ENCODE measurements at regions not wholly inside any gene's neighbourhood (a gene's known extent, or its start where the extent isn't known, plus 50 kb on each side); places are given as distances from the start of the nearest gene placed in this dataset.

DNA sequence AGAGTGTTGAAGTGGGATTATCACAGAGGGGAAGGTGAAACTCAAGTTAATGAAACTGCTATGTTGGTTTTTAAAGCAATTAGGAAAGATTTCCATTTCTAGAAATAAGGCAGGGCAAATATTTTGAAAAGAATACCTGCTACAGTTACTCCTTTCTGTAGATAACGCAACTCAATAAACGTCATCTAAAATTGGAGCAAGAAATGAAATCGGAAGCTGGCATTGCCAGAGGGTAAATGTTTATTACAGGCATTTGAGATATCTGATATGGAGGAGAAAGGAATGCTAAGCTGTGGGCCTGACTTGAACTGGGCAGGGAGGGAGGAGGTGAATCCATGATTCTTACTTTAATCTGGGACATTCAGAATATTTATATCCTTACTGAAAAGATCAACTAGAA lies 217.0 kb upstream of the ADARB2 start (continued):
- TF ChIP-seq, protein P1, sequence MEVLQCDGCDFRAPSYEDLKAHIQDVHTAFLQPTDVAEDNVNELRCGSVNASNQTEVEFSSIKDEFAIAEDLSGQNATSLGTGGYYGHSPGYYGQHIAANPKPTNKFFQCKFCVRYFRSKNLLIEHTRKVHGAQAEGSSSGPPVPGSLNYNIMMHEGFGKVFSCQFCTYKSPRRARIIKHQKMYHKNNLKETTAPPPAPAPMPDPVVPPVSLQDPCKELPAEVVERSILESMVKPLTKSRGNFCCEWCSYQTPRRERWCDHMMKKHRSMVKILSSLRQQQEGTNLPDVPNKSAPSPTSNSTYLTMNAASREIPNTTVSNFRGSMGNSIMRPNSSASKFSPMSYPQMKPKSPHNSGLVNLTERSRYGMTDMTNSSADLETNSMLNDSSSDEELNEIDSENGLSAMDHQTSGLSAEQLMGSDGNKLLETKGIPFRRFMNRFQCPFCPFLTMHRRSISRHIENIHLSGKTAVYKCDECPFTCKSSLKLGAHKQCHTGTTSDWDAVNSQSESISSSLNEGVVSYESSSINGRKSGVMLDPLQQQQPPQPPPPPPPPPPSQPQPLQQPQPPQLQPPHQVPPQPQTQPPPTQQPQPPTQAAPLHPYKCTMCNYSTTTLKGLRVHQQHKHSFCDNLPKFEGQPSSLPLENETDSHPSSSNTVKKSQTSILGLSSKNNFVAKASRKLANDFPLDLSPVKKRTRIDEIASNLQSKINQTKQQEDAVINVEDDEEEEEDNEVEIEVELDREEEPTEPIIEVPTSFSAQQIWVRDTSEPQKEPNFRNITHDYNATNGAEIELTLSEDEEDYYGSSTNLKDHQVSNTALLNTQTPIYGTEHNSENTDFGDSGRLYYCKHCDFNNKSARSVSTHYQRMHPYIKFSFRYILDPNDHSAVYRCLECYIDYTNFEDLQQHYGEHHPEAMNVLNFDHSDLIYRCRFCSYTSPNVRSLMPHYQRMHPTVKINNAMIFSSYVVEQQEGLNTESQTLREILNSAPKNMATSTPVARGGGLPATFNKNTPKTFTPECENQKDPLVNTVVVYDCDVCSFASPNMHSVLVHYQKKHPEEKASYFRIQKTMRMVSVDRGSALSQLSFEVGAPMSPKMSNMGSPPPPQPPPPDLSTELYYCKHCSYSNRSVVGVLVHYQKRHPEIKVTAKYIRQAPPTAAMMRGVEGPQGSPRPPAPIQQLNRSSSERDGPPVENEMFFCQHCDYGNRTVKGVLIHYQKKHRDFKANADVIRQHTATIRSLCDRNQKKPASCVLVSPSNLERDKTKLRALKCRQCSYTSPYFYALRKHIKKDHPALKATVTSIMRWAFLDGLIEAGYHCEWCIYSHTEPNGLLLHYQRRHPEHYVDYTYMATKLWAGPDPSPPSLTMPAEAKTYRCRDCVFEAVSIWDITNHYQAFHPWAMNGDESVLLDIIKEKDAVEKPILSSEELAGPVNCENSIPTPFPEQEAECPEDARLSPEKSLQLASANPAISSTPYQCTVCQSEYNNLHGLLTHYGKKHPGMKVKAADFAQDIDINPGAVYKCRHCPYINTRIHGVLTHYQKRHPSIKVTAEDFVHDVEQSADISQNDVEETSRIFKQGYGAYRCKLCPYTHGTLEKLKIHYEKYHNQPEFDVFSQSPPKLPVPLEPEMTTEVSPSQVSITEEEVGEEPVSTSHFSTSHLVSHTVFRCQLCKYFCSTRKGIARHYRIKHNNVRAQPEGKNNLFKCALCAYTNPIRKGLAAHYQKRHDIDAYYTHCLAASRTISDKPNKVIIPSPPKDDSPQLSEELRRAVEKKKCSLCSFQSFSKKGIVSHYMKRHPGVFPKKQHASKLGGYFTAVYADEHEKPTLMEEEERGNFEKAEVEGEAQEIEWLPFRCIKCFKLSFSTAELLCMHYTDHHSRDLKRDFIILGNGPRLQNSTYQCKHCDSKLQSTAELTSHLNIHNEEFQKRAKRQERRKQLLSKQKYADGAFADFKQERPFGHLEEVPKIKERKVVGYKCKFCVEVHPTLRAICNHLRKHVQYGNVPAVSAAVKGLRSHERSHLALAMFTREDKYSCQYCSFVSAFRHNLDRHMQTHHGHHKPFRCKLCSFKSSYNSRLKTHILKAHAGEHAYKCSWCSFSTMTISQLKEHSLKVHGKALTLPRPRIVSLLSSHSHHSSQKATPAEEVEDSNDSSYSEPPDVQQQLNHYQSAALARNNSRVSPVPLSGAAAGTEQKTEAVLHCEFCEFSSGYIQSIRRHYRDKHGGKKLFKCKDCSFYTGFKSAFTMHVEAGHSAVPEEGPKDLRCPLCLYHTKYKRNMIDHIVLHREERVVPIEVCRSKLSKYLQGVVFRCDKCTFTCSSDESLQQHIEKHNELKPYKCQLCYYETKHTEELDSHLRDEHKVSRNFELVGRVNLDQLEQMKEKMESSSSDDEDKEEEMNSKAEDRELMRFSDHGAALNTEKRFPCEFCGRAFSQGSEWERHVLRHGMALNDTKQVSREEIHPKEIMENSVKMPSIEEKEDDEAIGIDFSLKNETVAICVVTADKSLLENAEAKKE (CRISPR knock-in tag; IDR thresholded peaks at IDR 0.05): no peak
- TF ChIP-seq, protein P2, sequence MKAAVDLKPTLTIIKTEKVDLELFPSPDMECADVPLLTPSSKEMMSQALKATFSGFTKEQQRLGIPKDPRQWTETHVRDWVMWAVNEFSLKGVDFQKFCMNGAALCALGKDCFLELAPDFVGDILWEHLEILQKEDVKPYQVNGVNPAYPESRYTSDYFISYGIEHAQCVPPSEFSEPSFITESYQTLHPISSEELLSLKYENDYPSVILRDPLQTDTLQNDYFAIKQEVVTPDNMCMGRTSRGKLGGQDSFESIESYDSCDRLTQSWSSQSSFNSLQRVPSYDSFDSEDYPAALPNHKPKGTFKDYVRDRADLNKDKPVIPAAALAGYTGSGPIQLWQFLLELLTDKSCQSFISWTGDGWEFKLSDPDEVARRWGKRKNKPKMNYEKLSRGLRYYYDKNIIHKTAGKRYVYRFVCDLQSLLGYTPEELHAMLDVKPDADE (IDR thresholded peaks at IDR 0.05): no peak
- TF ChIP-seq STAT1 (IDR thresholded peaks at IDR 0.05; ENCODE audit: unreplicated experiment) (no peak), NANOG (IDR thresholded peaks at IDR 0.05; ENCODE audit: borderline replicate concordance) (no peak), JUNB (IDR thresholded peaks at IDR 0.05; ENCODE audit: unreplicated experiment) (no peak), CREB1 (CRISPR knock-in tag; IDR thresholded peaks at IDR 0.05; ENCODE audit: low read depth) (no peak), POLR2AphosphoS5 (IDR thresholded peaks at IDR 0.05; ENCODE audit: low read depth) (no peak), ZNF114 (CRISPR knock-in tag; IDR thresholded peaks at IDR 0.05) (no peak)
